Esophagus squamous epithelium (tissue), 5 donors: ENCODE measurements at regions not wholly inside any gene's neighbourhood (a gene's known extent, or its start where the extent isn't known, plus 50 kb on each side); places are given as distances from the start of the nearest gene placed in this dataset.

Experiments used
- DNase-seq: peaks from one replicate; lab custom pipeline; 2025; lab: John Stamatoyannopoulos, UW
- H3K27ac ChIP-seq, 4 donors: fragments of 200-600 bp; sonication (generic); one replicate each; pipeline ENCODE4 v1.5.1; 2016 to 2019; ENCODE audit warnings: mild to moderate bottlenecking in 1 of 4
- H3K27me3 ChIP-seq, 4 donors: fragments of 200-600 bp; sonication (generic); 1 replicate in 3 of 4; 2 replicates in 1 of 4; pipeline versions ENCODE4 v1.5.1 to v1.6.0; 2017 to 2021; ENCODE audit warnings: antibody characterized with exemption in 1 of 4
- H3K36me3 ChIP-seq, 3 donors: fragments of 200-600 bp; sonication (generic); one replicate each; pipeline ENCODE4 v1.5.1; 2016 to 2019
- H3K4me1 ChIP-seq, 3 donors: fragments of 200-600 bp; sonication (generic); one replicate each; pipeline ENCODE4 v1.5.1; 2017 to 2019
- H3K4me3 ChIP-seq, 4 donors: fragments of 200-600 bp; sonication (generic); 1 replicate in 3 of 4; 2 replicates in 1 of 4; pipeline ENCODE4 v1.5.1; 2016 to 2019; ENCODE audit warnings: mild to moderate bottlenecking in 2 of 4, moderate library complexity in 1 of 4
- H3K9me3 ChIP-seq, 3 donors: fragments of 200-600 bp; sonication (generic); one replicate each; pipeline ENCODE4 v1.5.1; 2016 to 2019
- CTCF ChIP-seq, 6 experiments: fragments of 450-650 bp in 4 of 6; fragments of 200-600 bp in 2 of 6; sonication (generic) in 2 of 6; IDR thresholded peaks; one replicate each; pipeline ENCODE4 v1.5.1; 2016 to 2019; ENCODE audit warnings: antibody characterized with exemption in 6 of 6, mild to moderate bottlenecking in 4 of 6, moderate library complexity in 4 of 6
- POLR2A ChIP-seq, 4 donors: fragments of 450-650 bp; IDR thresholded peaks; one replicate each; pipeline ENCODE4 v1.6.1; 2017; ENCODE audit warnings: antibody characterized with exemption in 4 of 4, mild to moderate bottlenecking in 4 of 4, moderate library complexity in 3 of 4
- WGBS, 2 donors: methylation state at CpG; one replicate each; pipeline ENCODE4 v1.1.5; 2018; 5-methylcytosine and 5-hydroxymethylcytosine counted together
- intact Hi-C: fragments of 100-400 bp; cut with DNase I; formaldehyde crosslinking; loops from one replicate; pipeline ENCODE4 v1.15.0; 2022
- donor health status: DM: yes; HTN: yes; CAD: no.

GRCh38 chr15:88725305-88726210 lies 77.7 kb upstream of the ACAN start:
- peaks cover 0 to 3% (median 0%) of the 10 kb centered on the region in 4 donors for H3K27me3 ChIP-seq
- no peak for TF ChIP-seq POLR2A (IDR thresholded peaks at IDR 0.05)
- TF ChIP-seq CTCF (IDR thresholded peaks at IDR 0.05): no peak
- no peaks in the 10 kb centered on the region for H3K9me3 ChIP-seq
- H3K27ac ChIP-seq: no peak overlapping the region
- no peaks in the 10 kb centered on the region for H3K36me3 ChIP-seq
- intact Hi-C loops: no loop called here
- H3K4me1 ChIP-seq: no peaks in the 10 kb centered on the region
- no peak for DNase-seq
- no peak overlapping the region for H3K4me3 ChIP-seq
- WGBS, 2 donors: 47 to 56% methylated on average over 5 to 6 of the region's 6 CpGs

- H3K9me3 ChIP-seq: no peaks in the 10 kb centered on the region
- H3K27ac ChIP-seq: no peak overlapping the region
- no peaks in the 10 kb centered on the region for H3K36me3 ChIP-seq
- WGBS, 2 donors: 59 to 69% methylated on average over 5 of the region's 5 CpGs
- H3K4me3 ChIP-seq: no peak overlapping the region
- no peaks in the 10 kb centered on the region for H3K4me1 ChIP-seq
- no peaks in the 10 kb centered on the region for H3K27me3 ChIP-seq
- no peak for TF ChIP-seq CTCF (IDR thresholded peaks at IDR 0.05)
- DNase-seq: no peak
- intact Hi-C loops: no loop called here
Observed at GRCh38 chr15:88727439-88727838, 75.8 kb upstream of the ACAN start.

GRCh38 chr15:88729581-88729980 lies 73.7 kb upstream of the ACAN start:
- no peaks in the 10 kb centered on the region for H3K9me3 ChIP-seq
- no peaks in the 10 kb centered on the region for H3K36me3 ChIP-seq
- DNase-seq: no peak
- 60% methylated on average over 2 of the region's 2 CpGs; no CpG with 5 or more reads in 1 of the 2 donors for WGBS, 2 donors
- H3K4me1 ChIP-seq: no peaks in the 10 kb centered on the region
- intact Hi-C loops: no loop called here
- no peak overlapping the region for H3K27ac ChIP-seq
- H3K27me3 ChIP-seq: no peaks in the 10 kb centered on the region
- H3K4me3 ChIP-seq: no peak overlapping the region
- TF ChIP-seq CTCF (IDR thresholded peaks at IDR 0.05): no peak
- TF ChIP-seq POLR2A (IDR thresholded peaks at IDR 0.05): no peak

- intact Hi-C loops: no loop called here
- TF ChIP-seq CTCF (IDR thresholded peaks at IDR 0.05) (no peak), POLR2A (IDR thresholded peaks at IDR 0.05) (no peak)
- H3K27me3 ChIP-seq: no peaks in the 10 kb centered on the region
- H3K4me1 ChIP-seq: no peaks in the 10 kb centered on the region
- no peak overlapping the region for H3K27ac ChIP-seq
- no peak overlapping the region for H3K4me3 ChIP-seq
- no peak for DNase-seq
- H3K36me3 ChIP-seq: no peaks in the 10 kb centered on the region
- no peaks in the 10 kb centered on the region for H3K9me3 ChIP-seq
- WGBS, 2 donors: 64 to 76% methylated on average over 3 of the region's 3 CpGs
Observed at GRCh38 chr15:88730751-88731150, 72.5 kb upstream of the ACAN start.

GRCh38 chr15:88735212-88735611 lies 68.0 kb upstream of the ACAN start:
- Histone ChIP-seq H3K36me3 (no peaks in the 10 kb centered on the region), H3K9me3 (no peaks in the 10 kb centered on the region), H3K27me3 (peaks cover 0 to 32% (median 0%) of the 10 kb centered on the region in 4 donors), H3K4me3 (no peak overlapping the region), H3K4me1 (no peaks in the 10 kb centered on the region), H3K27ac (no peak overlapping the region)
- intact Hi-C loops: no loop called here
- DNase-seq: no peak
- TF ChIP-seq POLR2A (IDR thresholded peaks at IDR 0.05) (no peak), CTCF (IDR thresholded peaks at IDR 0.05) (no peak)
- WGBS, 2 donors: 55 to 78% methylated on average over 1 of the region's 1 CpG
